CD4-positive, alpha-beta T cell treated with Interleukin-17A for 1 hour (primary cell): ENCODE measurements at regions not wholly inside any gene's neighbourhood (a gene's known extent, or its start where the extent isn't known, plus 50 kb on each side); places are given as distances from the start of the nearest gene placed in this dataset.

ENCODE experiments used
- DNase-seq: peaks from one replicate; pipeline ENCODE4 v3.0.0-alpha.2; 2020

DNA sequence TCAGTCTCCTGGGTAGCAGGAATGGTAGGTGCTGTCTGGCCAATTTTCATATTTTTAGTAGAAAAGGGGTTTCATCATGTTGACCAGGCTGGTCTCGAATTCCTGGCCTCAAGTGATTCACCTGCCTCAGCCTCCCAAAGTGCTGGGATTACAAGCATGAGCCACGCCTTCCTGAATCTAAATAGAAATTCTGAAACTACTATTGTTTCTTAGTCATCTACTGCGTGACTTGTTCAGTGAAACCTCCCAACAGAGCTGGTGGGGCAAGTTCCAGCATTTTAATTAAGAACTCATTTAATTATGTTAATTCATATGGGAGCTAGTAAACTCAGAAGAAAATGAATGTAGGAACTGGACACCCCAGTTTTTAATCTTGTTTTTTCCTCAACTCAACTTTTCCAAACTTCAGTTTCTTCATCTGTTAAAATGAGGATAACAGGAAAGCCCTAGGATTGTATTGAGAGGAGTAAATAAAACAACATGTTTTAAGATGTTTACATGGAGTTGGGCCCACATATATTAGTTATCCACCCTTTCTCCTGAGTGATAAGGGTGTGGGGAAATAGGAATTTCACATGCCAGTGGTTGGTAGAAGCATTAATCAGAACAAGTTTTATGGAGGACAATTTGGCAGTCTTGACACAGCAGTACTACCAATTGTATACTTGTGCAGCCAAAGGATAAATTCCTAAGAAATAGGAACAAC, 335.8 kb upstream of the E2F7 start:
- no peak for DNase-seq

- no peak for DNase-seq
These were observed 327.2 kb upstream of the E2F7 start for GRCh38 chr12:77392467-77393088.

GRCh38 chr12:77388445-77389265, 323.3 kb upstream of the E2F7 start:
- no peak for DNase-seq

- DNase-seq, result no peak
These were observed 322.3 kb upstream of the E2F7 start for GRCh38 chr12:77387671-77388070.

- DNase-seq, result no peak
These were observed 321.8 kb upstream of the E2F7 start for GRCh38 chr12:77387214-77387613.

DNA sequence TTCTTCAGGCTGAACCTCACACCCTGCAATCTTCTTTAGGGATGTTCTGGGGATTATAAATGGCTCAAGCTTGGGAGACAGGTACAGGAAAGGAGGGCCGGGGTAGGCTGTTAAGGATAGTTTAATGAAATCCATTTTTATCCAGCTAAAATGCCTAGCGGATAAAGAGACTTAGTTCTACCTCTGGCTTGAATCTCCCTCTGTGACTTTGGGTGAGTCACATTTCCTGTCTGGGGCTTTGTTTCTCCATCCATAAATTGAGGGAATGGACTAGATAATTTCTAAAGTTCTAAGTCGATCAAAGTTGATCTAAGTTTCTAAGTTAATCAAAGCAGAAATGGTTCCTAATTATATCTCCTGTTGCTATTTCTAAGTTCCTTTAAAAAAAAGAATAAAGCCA, 319.6 kb upstream of the E2F7 start:
- no peak for DNase-seq

DNA sequence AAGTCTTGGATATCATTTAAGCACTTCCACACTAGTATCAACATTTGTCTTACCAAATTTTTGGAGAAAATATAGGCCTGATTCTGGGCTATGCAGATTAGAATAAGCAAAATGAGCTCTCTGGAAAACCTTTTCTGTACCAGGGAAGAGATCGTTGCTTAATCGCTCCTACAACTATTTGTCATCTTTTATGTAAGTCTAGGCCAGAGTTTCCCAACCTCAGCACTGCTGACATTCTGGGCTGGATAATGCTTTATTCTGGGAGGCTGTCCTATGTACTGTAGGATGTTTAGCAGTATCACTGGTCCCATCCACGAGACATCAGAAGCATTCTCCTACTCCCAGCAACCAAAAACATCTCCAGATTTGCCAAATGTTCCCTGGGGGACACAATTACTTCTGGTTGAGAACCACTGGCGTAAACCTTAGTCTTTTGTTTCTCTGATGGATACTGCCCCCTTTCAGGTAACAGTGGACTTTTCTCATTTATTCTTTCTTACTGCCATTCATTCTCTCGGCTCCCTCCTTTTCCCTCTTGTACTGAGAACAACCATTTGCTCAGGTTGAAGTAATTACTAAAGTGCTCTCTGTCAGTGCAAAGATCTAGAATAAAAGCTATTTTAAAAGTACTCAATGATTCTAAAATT, 316.9 kb upstream of the E2F7 start:
- DNase-seq, result no peak

DNA sequence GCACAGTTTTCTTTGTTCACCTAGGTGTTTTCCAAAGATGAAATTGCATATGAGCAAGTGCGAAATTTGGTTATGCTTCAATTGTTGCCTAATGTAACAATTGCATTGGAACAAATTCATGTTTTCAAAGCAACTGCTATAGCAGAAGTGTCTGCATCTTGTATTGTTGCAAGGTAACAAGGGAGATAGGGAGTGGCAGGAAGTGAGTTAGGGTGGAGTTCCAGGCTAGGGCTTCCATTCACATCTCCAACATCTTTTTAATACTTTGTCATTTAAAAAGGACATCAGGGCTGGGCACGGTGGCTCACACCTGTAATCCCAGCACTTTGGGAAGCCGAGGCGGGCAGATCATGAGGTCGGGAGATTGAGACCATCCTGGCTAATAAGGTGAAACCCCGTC, 312.3 kb upstream of the E2F7 start:
- DNase-seq, result no peak

DNA sequence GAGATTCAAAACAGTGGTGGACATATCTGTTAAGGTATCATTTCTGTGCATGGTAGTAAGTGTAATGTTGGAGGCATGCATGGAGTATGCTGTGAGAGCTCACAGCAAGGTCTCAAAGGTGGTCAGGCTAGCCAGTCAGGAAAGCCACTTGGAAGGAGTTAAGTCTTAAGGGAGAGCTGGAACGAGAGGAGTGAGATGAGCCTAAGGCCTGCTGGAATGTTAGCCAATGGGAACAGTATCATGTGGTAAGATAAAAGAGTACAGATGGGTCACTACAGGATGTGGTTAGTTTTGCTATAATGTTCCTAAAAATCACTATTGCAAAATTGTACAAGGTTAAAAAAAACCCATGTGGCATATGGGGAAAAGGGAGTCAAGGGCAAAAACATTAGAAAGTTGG, 311.7 kb upstream of the E2F7 start:
- DNase-seq, result no peak

DNA sequence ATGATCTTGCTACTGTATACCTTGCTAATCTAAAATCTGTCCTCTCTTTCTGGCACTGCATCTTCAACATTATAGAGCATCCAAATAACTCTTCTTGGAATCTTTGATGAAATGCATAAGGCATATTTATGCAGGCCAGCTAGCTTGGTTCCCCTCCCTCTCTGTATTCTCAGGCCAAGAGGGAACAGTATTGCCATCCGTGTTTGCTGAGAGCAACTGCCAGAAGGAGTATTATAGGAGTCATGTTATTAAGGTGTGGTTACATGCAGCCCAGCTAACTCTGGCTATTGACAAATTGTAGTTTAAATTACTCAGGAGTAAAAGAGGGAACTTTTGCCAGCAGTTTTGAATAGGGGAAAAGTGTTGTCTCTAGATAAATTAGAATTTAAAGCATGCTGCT, 309.3 kb upstream of the E2F7 start:
- no peak for DNase-seq

GRCh38 chr12:77372494-77372893, 307.1 kb upstream of the E2F7 start:
- DNase-seq, result no peak

DNA sequence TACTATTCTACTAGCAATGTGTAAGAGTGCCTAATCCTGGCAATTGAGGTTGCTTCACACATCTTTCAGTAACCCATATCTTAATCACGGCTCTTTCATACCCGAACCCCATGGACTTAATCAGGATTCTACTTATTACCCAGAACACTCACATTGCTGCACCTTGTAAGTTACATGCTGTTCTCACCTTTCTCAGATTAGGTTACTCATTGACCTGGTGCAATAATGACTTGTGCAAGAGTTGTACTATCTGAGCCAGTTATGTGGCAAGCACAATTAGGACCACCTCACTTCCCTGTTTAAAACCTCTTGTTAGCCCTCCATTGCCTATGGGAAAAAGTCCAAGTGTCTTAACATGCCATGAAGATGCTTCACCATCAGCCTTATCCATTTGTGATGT, 306.7 kb upstream of the E2F7 start:
- DNase-seq, result no peak

GRCh38 chr12:77368379-77368778, 303.0 kb upstream of the E2F7 start:
- no peak for DNase-seq

DNA sequence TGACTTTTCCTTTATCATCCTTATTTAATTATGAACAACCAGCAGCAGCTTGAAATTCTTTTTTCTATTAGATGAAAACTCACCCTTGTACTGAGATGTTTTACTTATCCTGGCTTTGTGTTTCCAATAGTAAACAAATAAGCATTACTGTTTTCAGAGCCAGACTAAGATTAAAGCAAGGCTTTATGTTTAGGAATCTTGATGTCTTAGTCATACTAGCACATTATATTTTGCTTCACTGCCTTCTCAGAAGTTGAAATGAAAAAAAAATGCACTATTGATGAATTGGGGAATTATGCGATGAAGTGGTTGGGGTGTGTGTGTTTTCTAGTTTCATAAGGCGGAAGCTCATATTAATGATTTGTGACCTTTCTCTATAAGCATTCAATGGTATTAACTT, 301.2 kb upstream of the E2F7 start:
- DNase-seq, result no peak

DNA sequence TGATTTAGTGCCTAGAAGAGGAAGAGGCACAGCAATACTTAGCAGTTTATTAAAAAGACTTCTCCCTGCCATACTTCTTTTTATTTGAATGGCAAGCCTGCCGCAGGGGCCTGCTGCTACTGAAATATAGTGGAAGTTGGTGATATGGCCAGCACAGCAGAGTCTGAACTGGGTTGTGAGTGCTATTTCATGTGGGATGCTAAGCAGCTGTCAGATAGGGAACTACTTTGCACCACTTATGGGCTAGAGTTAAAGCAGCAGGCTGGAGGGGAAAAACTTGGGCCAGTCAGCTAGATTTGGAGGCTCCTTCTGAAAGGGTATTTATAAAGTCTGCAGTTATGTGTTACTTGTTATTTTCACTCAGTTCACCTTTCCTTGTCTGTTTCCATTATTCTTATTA, 299.0 kb upstream of the E2F7 start:
- DNase-seq, result no peak

- DNase-seq, result no peak
These were observed 297.3 kb upstream of the E2F7 start for GRCh38 chr12:77362509-77363210.

GRCh38 chr12:77357655-77358054, 292.3 kb upstream of the E2F7 start:
- DNase-seq, result no peak

DNA sequence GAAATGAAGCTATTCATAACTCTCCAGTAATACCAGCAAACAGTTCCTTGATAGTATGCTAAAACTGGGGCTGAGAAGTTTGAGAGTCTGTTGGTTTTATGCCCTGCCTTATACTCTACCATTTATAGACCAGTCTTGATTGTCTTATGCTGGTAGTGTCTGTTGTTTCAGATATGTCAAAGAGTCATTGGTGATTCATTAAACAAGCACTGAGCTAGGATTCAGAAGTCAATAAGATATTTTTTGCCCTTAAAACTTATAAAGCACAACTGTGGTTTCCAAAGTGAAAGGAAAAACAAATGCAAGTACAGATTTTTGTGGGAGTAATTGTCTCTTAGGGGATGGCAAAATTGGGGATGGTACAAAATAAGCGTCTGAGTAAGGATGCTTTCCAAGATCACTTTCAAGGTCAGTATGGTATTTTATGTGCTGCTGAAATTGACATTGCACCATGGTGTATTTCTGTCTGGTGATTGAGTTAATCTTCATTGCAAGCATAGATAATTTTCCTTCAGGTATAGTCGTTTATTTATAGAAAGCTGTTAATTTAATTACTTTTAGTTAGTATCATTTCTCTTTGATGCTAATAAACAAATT, 289.5 kb upstream of the E2F7 start:
- no peak for DNase-seq

DNA sequence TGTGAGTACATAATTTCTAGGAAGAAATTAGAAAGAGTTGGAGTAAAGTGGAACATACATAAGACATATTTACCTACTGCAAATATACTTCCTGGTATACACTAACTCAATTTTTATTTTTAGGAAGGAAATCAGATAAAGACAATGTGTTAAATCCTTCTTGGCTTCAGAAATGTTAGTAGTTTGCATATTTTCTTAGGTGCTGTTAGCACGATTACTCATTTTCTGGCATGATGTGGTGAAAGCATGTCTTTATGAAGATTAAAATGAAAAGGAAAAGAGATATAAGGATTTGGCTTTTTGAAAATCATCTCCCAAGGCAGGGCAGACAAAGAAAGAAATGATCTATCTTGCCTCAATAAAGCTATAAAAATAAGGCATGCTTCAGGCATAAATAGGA, 287.6 kb upstream of the E2F7 start:
- DNase-seq, result no peak

DNA sequence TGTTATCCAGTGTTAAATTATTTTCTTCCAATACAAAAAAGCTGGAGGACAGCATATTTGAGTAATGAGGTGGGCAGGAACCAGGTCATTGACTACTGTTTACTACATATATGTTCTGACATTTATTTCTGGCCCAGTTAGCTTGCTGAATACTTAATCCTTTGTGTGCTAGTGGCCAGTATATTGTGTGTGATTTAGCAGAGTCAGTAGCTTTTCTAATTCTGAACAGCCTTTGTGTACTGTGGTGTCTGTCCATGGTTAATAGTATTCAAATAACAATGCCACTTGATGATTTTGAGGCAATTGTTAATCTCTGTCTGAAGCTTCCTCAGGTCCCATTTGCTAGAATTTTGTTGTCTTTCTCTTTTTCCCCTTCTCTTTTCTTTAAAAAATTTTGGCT, 286.5 kb upstream of the E2F7 start:
- no peak for DNase-seq

- no peak for DNase-seq
These were observed 284.5 kb upstream of the E2F7 start for GRCh38 chr12:77349689-77350370.

DNA sequence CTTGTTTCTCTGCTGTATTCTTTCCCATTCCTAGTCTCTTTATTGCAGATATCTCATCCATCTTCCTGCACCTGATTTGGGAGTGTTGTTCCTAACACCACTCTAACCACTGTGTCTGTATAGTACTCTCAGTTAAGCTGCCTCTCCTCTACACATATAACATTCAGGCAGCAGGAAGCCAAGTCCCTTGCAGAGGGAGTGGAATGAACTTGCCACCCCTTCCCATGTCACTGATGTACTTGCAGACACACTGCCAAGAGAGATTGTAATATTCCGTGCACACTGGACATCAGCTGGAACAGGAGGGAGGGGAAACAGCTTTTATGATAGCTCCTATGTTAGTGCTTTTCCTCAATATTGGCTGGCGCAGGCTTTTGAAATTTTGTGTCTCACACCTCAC, 281.6 kb upstream of the E2F7 start:
- no peak for DNase-seq
